Activated T-cell treated with anti-CD3 and anti-CD28 coated beads for 1 hour (primary cell): ENCODE measurements at regions not wholly inside any gene's neighbourhood (a gene's known extent, or its start where the extent isn't known, plus 50 kb on each side); places are given as distances from the start of the nearest gene placed in this dataset.

ENCODE experiments used
- DNase-seq: peaks from one replicate; pipeline ENCODE4 v3.0.0-alpha.2; 2020; ENCODE audit warnings: low read depth

- DNase-seq = no peak
Observed at GRCh38 chr12:94062796-94063635, 85.4 kb upstream of the PLXNC1 start.

DNA sequence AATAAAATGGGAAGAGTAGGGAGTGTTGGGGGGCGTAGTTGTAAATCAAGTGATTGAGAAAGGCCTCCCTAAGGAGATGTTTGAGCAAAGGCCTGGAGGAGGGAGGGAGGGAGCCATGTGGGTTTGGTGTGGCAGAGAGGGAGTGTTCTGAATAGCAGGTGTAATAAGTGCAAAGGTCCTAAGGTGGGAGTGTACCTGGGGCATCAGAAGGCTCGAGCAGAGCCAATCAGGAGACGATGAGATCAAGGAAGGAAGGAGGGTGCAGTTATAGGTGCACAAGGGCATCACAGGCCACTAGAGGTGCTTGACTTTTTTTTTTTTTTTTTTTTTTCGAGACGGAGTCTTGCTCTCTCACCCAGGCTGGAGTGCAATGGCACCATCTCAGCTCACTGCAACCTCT is 77.9 kb upstream of the PLXNC1 start:
- DNase-seq = no peak

DNA sequence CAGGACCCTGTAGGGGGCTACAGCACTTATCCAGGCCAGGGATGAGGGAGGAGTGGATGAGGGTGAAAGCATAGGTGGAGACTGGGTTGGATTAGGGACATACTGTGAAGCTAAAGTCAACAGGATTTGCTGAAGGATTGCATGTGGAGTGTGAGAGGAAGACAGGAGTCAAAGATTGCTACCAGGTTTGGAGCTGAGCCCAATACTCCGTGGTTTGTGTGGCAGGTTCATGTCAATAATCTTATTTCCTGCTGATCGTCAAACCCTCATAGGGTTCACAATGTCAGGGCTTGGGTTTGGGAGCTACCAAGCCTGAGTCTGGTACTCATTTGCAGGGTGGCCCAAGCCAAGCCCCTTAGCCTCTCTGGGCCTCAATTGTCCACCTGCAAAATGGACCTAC is 77.1 kb upstream of the PLXNC1 start:
- no peak for DNase-seq

- no peak for DNase-seq
Observed at GRCh38 chr12:94073441-94074051, 74.8 kb upstream of the PLXNC1 start.

- DNase-seq = no peak
Observed at GRCh38 chr12:94074216-94074979, 74.0 kb upstream of the PLXNC1 start.

GRCh38 chr12:94074980-94075629 is 73.3 kb upstream of the PLXNC1 start:
- no peak for DNase-seq

DNA sequence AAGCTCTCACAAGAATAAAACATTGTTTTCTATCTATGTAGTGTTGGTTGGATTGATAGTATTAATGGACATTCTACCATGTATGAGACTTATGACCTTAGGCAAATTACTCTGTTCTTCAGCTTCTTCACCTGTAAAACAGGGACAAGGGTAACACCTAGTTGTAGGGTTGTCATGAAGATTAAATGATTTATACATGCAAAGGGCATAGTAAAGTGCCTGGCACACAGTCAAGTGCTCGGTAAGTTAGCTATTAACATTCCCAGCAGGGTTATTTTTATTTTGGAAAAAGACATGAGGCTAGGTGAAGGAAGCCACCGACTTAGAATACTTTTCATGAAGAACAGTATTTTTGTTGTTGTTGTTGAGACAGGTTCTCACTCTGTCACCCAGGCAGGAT is 71.2 kb upstream of the PLXNC1 start:
- no peak for DNase-seq

DNA sequence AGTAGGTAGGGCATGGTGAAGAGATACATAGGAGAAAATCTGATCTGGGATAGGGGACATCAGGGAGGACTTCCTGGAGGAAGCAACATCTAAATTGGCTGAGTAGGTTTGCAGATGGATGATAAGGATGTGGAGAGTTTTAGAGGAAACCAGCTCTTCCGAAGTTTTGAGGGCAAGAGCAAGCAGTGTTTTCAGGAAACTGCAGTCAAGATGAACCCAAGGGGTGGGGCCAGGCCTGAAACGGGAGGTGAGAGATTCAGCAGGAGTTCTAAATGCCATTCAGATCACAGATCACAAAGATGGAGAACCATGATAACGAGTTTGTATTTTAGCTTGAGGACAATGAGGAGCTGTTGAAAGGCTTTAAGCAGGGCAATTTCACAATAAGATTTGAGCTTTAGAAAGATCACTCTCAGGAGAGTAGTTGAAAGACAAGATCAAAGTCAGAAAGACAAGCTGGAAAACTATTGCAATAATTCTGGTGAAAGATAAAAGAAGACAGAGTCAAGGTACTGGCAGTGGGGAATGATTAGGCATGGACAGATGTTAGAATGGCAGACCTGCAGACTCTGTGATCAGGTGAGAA is 70.1 kb upstream of the PLXNC1 start:
- DNase-seq = no peak

GRCh38 chr12:94078736-94079509 is 69.5 kb upstream of the PLXNC1 start:
- no peak for DNase-seq

DNA sequence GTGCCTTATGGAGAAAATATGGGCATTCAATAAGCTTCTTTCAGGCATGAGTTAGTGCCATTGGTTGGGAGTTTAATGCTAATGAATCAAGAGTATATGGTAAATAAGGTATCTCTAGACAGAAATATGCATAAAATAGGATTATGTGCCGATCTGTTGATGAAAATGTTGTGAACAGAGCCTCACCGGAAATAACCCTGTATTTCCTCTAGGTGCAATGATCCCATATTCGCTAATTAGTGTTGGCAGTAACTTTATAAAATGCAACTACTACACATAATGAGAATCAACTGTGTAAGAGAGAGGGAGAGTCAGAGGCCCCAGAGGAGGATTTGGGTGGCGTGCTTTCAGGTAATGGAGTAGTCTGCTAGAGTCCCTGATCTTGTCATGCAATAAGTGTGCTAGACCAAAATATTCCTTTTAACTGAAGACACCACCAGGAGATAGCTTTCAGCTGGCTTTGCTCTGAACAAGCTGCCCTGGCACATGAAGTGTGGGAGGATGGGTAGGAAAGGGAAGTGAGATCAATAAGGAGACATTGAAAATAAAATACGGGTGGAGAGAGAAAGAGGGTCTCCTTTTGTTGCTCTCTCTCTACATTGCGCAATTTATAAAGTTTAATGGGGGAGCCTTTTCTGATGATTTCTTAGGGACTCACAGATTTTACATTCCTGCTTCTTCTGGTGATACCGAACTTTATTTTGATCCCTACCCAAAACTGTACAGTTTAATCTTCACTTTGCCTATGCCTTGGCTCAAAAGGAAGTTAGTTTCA is 68.6 kb upstream of the PLXNC1 start:
- DNase-seq = no peak

GRCh38 chr12:94080341-94081009 is 67.9 kb upstream of the PLXNC1 start:
- DNase-seq = no peak

DNA sequence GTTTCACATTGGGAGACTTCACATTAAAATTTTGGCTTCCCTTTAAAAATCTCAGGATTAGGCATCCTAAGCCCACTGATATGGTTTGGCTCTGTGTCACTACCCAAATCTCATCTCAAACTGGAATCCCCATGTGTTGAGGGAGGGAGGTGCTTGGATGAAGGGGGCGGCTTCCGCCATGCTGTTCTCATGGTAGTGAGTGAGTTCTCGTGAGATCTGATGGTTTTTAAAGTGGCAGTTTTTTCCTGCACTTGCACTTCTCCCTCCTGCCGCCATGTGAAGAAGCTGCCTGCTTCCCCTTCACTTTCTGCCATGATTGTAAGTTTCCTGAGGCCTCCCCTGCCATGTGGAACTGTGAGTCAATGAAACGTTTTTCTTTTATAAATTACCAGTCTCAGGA is 65.7 kb upstream of the PLXNC1 start:
- no peak for DNase-seq

- DNase-seq = no peak
Observed at GRCh38 chr12:94089891-94090290, 58.5 kb upstream of the PLXNC1 start.

DNA sequence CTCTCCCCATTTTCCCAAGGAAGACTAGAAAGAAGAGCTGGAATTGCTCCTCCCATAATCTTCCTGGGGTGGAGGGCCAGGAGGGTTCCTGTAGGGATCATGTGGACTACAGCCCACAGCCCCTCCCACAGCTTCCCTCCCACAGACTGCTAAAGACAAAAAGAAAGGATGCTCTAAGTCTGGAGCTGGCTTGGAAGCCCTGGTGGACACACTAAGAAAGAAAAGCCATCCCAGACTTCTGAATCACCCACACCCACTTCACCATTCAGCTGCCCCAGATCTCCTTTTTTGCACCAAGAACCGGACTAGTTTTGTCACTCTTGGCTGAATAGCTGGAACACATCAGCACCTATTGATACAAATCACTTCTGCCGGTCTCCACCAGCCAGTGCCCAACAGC is 56.8 kb upstream of the PLXNC1 start:
- DNase-seq = no peak

DNA sequence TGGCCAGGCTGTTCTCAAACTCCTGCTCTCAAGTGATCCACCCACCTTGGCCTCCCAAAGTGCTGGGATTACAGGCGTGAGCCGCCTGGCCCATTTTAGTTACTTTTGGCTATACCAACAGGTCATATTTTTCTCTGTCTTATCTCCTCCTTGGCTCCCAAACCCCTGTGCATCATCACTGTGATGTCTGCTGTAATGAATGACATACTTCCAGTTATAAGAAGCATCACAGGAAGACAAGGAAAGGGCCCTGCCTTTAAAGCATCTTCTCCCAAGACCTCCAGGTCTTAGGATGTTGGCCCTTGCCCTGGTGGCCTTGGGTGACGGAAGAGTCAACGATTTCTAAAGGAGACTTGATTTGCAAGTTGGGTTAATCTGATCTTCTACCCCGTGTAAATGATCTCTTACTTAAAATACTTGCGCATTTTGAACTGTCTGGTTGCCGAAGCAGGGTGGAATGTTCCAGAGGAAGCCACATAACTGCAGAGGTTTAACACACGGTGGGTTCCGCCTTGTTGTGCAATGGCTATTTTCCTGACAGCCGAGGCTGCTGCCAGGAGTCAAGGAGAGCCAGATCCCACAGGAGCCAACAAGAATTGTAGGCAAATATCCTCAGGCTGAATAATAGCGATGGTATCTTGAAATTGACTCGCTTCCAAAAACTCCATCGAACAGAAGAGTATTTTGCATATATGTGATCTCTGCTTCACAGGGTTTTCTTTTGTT is 55.7 kb upstream of the PLXNC1 start:
- DNase-seq = no peak

DNA sequence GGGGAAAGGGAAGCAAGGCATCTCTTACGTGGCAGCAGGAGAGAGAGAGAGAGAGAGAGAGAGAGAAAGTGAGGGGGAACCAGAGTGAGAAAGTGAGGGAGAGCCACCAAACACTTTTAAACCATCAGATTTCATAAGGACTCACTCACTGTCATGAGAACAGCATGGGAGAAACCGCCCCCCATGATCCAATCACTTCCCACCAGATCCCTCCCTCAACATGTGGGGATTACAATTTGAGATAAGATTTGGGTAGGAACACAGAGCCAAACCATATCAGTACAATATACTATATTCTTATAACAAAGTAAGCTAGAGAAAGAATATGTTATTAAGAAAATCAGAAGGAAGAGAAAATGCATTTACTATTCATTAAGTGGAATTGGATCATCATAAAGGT is 53.7 kb upstream of the PLXNC1 start:
- DNase-seq = no peak

- no peak for DNase-seq
Observed at GRCh38 chr12:94095618-94096017, 52.8 kb upstream of the PLXNC1 start.

DNA sequence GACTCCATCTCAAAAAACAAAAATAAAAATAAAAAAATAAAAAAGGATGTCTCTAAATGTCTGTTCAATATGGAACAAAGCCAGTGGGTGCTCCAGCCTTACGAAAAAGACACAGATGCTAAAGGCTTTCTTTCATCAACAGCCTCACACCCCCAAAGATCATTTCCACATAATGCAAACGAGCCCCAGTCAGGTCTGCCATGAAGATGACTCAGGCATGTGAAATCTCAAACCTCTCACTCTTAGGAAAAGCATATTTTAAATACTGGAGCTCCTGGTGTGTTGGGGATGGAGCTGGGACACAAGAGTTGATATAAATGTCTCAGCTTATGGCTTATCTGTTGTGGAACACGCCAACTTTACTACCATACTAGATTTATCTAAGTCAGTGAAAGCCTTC is 49.9 kb upstream of the PLXNC1 start:
- DNase-seq = no peak
